Lung (tissue), 11 donors: ENCODE measurements at regions not wholly inside any gene's neighbourhood (a gene's known extent, or its start where the extent isn't known, plus 50 kb on each side); places are given as distances from the start of the nearest gene placed in this dataset.

Experiments
- ATAC-seq: fragments of 200-7000 bp; cut with Tn5 transposase; one replicate; pipeline ENCODE4 v1.9.1; 2020; ENCODE audit warnings: moderate number of reproducible peaks; ENCODE audit not compliant: insufficient read depth, low FRiP score
- DNase-seq, 3 donors: peaks; one replicate each; pipeline ENCODE4 v3.0.0-alpha.2; 2013 to 2017
- H3K27ac ChIP-seq, 2 donors: one replicate each; pipeline ENCODE4 v1.5.1; 2013; ENCODE audit warnings: mild to moderate bottlenecking in 2 of 2, moderate library complexity in 2 of 2, control low read depth in 1 of 2, inconsistent platforms in 1 of 2, low read depth in 1 of 2, low read length in 1 of 2
- H3K27me3 ChIP-seq, 3 donors: one replicate each; pipeline ENCODE4 v1.5.1; 2013; ENCODE audit warnings: low read length in 2 of 3; ENCODE audit not compliant: control insufficient read depth in 3 of 3, insufficient read depth in 3 of 3
- H3K36me3 ChIP-seq, 4 donors: one replicate each; pipeline ENCODE4 v1.5.1; 2013; ENCODE audit warnings: low read length in 4 of 4, mild to moderate bottlenecking in 1 of 4, moderate library complexity in 1 of 4; ENCODE audit not compliant: control insufficient read depth in 4 of 4, insufficient read depth in 4 of 4
- H3K4me1 ChIP-seq, 5 donors: one replicate each; pipeline ENCODE4 v1.5.1; 2013; ENCODE audit warnings: low read length in 5 of 5, mild to moderate bottlenecking in 2 of 5, moderate library complexity in 1 of 5; ENCODE audit not compliant: control insufficient read depth in 5 of 5, insufficient read depth in 5 of 5
- H3K4me3 ChIP-seq: one replicate; pipeline ENCODE4 v1.5.1; 2013; ENCODE audit warnings: mild to moderate bottlenecking, control low read depth, moderate library complexity
- H3K9ac ChIP-seq, 2 donors: one replicate each; pipeline ENCODE4 v1.5.1; 2013; ENCODE audit warnings: low read length in 2 of 2, control low read depth in 1 of 2; ENCODE audit not compliant: insufficient read depth in 1 of 2
- H3K9me3 ChIP-seq, 4 donors: one replicate each; pipeline ENCODE4 v1.5.1; 2013; ENCODE audit warnings: low read length in 3 of 4, mild to moderate bottlenecking in 1 of 4, moderate library complexity in 1 of 4; ENCODE audit not compliant: control insufficient read depth in 4 of 4, insufficient read depth in 3 of 4
- WGBS, 2 donors: extraction: QIAGEN DNeasy Blood & Tissue Kit; methylation state at CpG; one replicate each; pipeline ENCODE4 v1.1.7; 2013; 5-methylcytosine and 5-hydroxymethylcytosine counted together
- TF ChIP-seq, protein P1 (sequence below): IDR thresholded peaks from 2 replicates; pipeline ENCODE4 v1.5.1; 2012; ENCODE audit warnings: mild to moderate bottlenecking; ENCODE audit errors: control extremely low read depth, extremely low read depth
- donor health status: control.
- donor health status: control.
- donor health status: Bipolar disorder and iron deficiency.
- donor health status: healthy.
- donor health status: DM: yes; HTN: yes; CAD: no.

DNA sequence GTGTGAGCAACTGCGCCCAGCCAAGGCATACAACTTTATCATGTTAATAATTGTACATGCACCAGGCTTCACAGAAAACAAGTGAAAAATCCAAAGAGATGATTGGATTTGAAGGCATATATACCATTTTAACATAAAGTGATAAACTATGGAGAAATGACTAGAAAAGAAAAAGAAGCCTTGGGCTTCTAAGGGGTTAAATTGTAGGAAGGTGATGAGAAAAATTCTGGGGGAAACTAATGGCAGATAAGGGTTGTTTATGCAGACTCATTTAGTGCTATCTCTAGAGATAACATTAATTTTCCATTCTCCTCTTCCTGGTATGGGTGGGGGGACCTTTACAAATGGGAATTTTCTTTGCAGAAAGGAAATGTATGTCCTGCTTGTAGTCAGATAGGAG is 154.0 kb downstream of the TMEM17 start:
- DNase-seq (no peak), ATAC-seq (no peak)
- peaks cover 0 to 2% (median 0%) of the 10 kb centered on the region in 4 donors for H3K9me3 ChIP-seq
- no peaks in the 10 kb centered on the region for H3K4me1 ChIP-seq
- whole genome bisulfite sequencing, 2 donors = 97 to 100% methylated on average over 1 of the region's 1 CpG
- H3K27ac ChIP-seq = no peak overlapping the region
- H3K4me3 ChIP-seq = no peak overlapping the region
- TF ChIP-seq, protein P1, sequence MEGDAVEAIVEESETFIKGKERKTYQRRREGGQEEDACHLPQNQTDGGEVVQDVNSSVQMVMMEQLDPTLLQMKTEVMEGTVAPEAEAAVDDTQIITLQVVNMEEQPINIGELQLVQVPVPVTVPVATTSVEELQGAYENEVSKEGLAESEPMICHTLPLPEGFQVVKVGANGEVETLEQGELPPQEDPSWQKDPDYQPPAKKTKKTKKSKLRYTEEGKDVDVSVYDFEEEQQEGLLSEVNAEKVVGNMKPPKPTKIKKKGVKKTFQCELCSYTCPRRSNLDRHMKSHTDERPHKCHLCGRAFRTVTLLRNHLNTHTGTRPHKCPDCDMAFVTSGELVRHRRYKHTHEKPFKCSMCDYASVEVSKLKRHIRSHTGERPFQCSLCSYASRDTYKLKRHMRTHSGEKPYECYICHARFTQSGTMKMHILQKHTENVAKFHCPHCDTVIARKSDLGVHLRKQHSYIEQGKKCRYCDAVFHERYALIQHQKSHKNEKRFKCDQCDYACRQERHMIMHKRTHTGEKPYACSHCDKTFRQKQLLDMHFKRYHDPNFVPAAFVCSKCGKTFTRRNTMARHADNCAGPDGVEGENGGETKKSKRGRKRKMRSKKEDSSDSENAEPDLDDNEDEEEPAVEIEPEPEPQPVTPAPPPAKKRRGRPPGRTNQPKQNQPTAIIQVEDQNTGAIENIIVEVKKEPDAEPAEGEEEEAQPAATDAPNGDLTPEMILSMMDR = no peak
- H3K27me3 ChIP-seq = no peaks in the 10 kb centered on the region
- H3K36me3 ChIP-seq = no peaks in the 10 kb centered on the region
- no peak overlapping the region for H3K9ac ChIP-seq

DNA sequence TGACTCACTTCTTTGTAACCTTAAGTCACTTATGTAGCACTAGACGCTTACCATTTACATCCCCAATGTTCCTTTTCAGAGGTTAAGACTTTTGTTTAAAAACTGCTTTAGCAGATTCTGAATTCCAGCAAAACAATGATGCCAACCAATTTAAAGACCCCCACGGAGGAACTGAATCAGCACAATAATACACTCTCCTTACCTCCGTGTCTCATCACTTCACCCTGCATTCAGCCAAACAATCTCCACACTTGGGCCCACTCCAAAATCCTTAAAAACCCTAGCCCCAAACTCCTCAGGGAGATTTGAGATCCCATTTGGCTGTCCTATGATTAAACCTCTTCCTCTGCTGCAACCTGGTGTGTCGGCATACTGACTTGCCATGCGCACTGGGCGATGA is 153.9 kb downstream of the B3GNT2 start:
- Histone ChIP-seq H3K27me3 (no peaks in the 10 kb centered on the region), H3K9me3 (peaks cover 0 to 2% (median 0%) of the 10 kb centered on the region in 4 donors), H3K36me3 (no peaks in the 10 kb centered on the region), H3K4me3 (no peak overlapping the region), H3K4me1 (no peaks in the 10 kb centered on the region), H3K27ac (no peak overlapping the region), H3K9ac (no peak overlapping the region)
- WGBS, 2 donors = 92% methylated on average over 6 of the region's 6 CpGs
- TF ChIP-seq, protein P1 = no peak
- no peak for DNase-seq
- ATAC-seq = no peak

DNA sequence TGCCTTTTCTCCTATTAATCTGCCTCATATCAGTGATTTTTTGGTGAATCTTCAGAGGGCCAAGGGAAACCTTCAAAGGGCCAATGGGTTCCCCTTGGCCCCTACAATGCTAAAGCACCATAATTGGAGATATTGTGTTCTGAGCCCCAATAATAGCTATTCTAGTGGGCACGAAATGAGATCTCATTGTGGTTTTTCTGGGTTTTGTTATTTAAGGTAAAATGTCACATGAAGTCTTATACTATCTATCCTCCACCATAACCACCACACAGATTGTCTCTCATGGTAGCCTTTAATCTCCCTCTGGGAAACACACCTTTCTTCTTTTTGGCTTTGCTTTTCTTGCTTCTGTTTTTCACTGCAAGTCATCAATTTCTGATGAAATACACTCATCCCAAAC is 152.8 kb downstream of the B3GNT2 start:
- no peak for ATAC-seq
- WGBS, 2 donors = 50 to 91% methylated on average over 1 of the region's 1 CpG
- Histone ChIP-seq H3K9ac (no peak overlapping the region), H3K27ac (no peak overlapping the region), H3K27me3 (no peaks in the 10 kb centered on the region), H3K9me3 (peaks cover 0 to 2% (median 0%) of the 10 kb centered on the region in 4 donors), H3K4me3 (no peak overlapping the region), H3K4me1 (no peaks in the 10 kb centered on the region), H3K36me3 (no peaks in the 10 kb centered on the region)
- TF ChIP-seq, protein P1 = no peak
- no peak for DNase-seq

DNA sequence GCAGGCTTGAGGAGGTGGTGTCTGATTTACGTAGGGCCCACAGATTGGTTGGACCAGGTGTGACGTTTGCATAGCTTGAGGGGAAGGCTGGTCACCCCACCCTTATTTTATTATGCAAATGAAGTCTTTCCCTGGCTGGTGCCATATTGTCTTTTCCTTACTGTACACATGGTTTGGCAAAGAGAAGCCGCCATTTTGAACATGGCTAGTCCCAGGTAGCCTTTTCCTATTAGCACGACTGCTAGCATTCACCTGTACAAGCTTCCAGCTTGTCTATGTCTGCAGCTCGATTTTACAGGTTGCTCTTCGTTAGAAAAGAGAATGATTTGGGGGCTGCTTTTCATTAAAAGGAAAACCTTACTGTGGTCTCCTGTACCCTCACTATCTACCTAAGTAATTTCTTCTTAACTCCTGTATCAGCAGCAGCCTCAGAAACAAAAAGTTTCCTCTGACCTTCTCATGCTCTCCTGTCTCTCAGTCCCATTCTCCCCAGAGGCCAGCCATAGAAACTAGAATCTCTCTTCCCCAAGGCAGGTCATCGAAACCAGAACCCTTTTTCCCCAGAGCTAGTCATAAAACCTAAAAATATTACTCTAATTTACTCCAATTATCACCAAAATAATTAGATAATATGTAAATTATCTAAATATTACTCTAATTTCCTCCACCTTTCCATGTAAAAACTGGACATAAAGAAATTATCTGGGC is 151.8 kb downstream of the B3GNT2 start:
- H3K9ac ChIP-seq = no peak overlapping the region
- H3K27me3 ChIP-seq = no peaks in the 10 kb centered on the region
- peaks cover 0 to 3% (median 0%) of the 10 kb centered on the region in 5 donors for H3K4me1 ChIP-seq
- H3K9me3 ChIP-seq = peaks cover 0 to 2% (median 0%) of the 10 kb centered on the region in 4 donors
- no peaks in the 10 kb centered on the region for H3K36me3 ChIP-seq
- H3K4me3 ChIP-seq = no peak overlapping the region
- WGBS, 2 donors = 95 to 99% methylated on average over 7 of the region's 7 CpGs
- H3K27ac ChIP-seq = no peak overlapping the region
- DNase-seq = no peak
- no peak for ATAC-seq
- TF ChIP-seq, protein P1 = no peak
